Left ventricle myocardium superior (tissue), 1 donor: ENCODE measurements at regions not wholly inside any gene's neighbourhood (a gene's known extent, or its start where the extent isn't known, plus 50 kb on each side); places are given as distances from the start of the nearest gene placed in this dataset.

Experiments
- ATAC-seq: fragments of 200-7000 bp; cut with Tn5 transposase; one replicate; pipeline ENCODE4 v1.9.1; 2020; ENCODE audit warnings: mild to moderate bottlenecking, moderate library complexity
- DNase-seq: peaks from one replicate; pipeline ENCODE4 v3.0.0-alpha.2; 2020
- intact Hi-C: fragments of 100-400 bp; cut with micrococcal nuclease; formaldehyde crosslinking; loops from one replicate; pipeline ENCODE4 v1.11.0; 2022
- donor health status: DM: no; HTN: yes; CAD: no; lungs with severe emphysema.

DNA sequence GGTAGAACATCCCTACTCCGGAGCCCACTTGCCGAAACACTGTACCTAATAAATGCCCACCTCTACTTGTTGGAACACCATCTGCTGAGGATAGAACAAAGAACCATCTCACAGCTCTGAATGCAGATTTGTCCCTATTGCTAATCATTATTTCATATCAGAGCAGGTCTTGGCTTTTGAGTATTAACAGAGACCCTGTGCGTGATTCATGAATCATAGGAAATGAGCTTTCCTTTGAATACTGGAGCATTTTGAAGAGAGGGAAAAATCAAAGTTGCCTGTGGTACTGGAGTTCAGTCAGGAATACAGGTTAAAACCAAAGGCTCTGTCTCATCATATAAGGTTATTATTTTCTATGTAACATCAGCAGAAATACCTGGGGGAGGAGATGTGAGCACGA lies 1132.3 kb downstream of the XPNPEP1 start:
- intact Hi-C loops, result no loop called here
- no peak for DNase-seq
- no peak for ATAC-seq

DNA sequence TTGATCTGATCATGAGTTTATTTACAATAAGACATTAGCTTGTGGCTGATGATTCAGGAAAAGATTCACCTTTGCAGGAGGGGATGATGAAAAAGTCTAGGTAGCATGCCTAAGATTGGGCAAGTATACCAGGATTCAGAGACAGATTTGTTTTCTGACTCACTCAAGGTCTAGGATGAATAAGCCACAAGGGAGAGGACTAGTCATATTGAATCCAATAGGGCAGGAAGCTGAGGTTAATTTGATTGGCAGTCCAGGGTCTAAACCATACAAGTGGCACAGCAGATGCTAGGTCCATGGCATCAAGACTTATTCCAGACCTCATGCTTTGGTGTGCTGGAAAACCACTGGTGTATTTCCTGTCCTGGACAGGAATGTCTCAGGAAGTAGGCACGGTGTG lies 1133.4 kb downstream of the XPNPEP1 start:
- intact Hi-C loops, result no loop called here
- DNase-seq, result no peak
- no peak for ATAC-seq

- intact Hi-C loops, result no loop called here
- ATAC-seq, result no peak
- no peak for DNase-seq
These were observed 1134.0 kb downstream of the XPNPEP1 start for GRCh38 chr10:108789336-108789735.

DNA sequence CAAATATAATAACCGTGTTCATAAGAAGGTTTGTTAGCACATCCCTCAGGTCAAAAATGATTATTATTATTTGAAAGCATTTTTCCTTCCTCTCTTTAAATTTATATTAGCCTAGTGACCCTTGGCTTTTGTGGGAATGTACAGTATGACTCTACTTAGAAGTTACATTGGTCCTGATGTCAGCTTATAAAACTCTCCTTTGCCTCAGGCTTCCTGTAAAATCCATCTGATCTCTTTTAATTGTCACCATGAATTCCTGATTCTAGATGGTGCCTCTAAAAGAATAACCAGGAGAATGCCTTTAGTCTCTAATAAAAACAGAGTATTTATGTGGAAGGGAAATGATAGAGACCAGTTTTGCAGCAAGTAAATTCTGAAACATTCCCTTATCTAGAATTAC lies 1134.4 kb downstream of the XPNPEP1 start:
- intact Hi-C loops, result no loop called here
- DNase-seq, result no peak
- no peak for ATAC-seq

- no peak for ATAC-seq
- no peak for DNase-seq
These were observed 1135.4 kb downstream of the XPNPEP1 start for GRCh38 chr10:108787932-108788331.

GRCh38 chr10:108785011-108785410 lies 1138.3 kb downstream of the XPNPEP1 start:
- intact Hi-C loops, result no loop called here
- DNase-seq, result no peak
- ATAC-seq, result no peak

More at GRCh38 chr10:108787932-108788331, 1135.4 kb downstream of the XPNPEP1 start:
- intact Hi-C loops, result no loop called here

GRCh38 chr10:108784534-108784933 lies 1138.8 kb downstream of the XPNPEP1 start:
- no peak for DNase-seq
- ATAC-seq, result no peak
- intact Hi-C loops, result no loop called here

DNA sequence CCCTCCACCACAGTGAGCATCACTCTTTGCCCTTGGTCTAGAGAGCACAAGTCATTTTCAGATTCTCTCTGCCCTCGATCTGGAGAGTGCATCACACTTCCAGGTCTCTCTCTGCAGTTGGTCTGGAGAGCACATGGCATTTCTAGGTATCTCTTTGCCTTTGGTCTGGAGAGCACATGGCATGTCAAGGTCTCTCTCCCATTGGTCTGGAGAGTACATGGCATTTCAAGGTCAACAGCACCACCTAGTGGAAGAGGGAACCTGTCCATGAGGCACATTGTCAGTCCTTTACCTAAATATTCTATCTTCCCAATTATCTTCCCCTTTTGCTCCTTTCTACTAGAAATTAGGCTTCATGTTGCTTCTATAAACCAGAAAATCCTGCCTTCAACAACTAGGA lies 1139.4 kb downstream of the XPNPEP1 start:
- intact Hi-C loops, result no loop called here
- no peak for ATAC-seq
- no peak for DNase-seq

DNA sequence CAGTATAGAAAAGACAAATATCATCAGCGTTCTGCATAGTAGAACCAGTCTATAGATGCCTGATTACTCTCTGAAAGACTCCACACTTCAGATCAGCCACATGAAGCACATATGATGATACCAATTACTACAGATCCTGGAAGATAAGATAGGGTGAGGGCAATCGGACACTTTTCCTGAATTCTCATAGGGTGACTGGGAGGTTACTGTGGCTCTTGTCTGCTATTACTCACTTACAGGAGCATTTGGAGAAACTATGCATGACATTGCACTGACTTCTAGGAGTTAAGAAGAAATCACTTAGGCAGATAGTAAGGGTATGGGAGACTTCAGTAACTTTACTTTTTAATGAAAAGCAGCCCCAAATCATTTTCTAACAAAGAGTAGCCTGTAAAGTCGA lies 1140.9 kb downstream of the XPNPEP1 start:
- ATAC-seq, result no peak
- intact Hi-C loops, result no loop called here
- DNase-seq, result no peak

DNA sequence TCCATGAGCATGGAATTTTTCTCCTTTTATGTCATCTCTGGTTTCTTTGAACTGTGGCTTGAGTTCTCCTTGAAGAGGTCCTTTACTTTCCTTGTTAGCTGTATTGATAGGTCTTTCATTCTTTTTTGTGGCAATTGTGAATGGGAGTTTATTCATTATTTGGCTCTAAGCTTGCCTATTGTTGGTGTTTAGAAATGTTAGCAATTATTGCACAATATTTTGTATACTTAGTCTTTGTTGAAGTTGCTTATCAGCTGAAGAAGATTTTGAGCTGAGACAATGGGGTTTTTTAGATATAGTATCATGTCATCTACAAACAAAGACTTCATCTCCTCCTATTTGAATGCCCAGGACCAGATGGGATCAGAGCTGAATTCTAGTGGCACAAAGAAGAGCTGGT lies 1143.8 kb downstream of the XPNPEP1 start:
- DNase-seq (no peak), ATAC-seq (no peak)
- intact Hi-C loops, result no loop called here

- no peak for DNase-seq
- ATAC-seq, result no peak
- intact Hi-C loops, result no loop called here
These were observed 1147.3 kb downstream of the XPNPEP1 start for GRCh38 chr10:108775911-108776475.

DNA sequence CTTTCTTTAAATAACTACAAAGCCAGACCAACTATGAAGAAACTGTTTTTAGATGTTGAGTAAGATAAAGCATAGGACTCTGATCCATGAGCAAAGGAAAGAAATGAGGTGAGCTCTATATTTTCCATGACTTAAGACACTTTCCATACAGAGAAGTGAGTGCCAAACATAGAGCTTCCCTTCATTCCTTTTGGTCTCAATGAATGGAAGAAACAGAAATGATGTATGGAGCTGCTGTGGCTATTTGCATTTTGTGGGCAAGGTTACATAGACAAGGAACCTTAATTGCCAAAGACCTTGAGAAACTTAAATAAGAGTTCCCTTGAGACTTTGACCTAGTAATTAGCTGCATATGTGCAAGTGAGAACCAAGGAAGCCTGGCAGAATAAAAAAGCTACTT lies 1152.2 kb downstream of the XPNPEP1 start:
- DNase-seq, result no peak
- intact Hi-C loops, result no loop called here
- no peak for ATAC-seq

DNA sequence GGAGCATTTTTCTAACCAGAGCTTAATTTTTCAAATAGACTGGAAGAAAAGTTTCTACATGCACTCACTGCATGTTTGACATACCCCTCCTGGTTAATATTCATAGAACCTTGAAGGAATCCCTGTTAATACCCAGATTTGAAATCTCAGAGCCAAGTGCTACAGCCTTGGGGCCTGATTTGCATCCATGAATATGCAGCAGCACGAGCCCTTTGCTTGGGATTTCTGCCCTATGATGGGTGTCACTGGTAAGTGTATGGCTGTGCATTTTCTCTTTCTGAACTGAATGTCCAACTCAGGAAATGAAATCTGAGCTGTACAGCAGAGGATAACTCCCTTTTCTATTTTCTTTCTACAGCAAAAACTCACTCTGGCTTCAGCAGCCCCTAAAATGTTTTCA lies 1157.5 kb downstream of the XPNPEP1 start:
- intact Hi-C loops, result no loop called here
- ATAC-seq (no peak), DNase-seq (no peak)

- ATAC-seq (no peak), DNase-seq (no peak)
- intact Hi-C loops, result no loop called here
These were observed 1165.4 kb downstream of the XPNPEP1 start for GRCh38 chr10:108757946-108758345.

- no peak for DNase-seq
- intact Hi-C loops, result no loop called here
- no peak for ATAC-seq
These were observed 1167.7 kb downstream of the XPNPEP1 start for GRCh38 chr10:108755646-108756045.

DNA sequence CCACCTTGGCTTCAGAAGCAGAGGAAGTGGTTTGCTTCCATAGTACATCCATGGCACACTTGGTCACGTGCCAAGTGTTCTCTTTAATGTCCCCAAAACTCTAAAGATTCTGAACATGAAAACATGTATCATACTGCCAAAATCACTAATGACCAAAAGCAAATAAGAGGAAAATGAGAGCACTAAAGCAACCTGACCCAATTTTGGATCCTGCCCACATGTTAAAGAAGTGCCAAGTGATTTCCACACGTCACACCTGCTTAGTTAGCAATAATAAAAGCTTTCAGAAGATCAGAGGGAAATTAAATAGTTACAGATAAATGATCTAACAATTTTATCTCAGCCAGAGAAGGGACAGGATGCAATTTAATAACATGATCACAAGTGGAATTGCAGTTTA lies 1170.0 kb downstream of the XPNPEP1 start:
- no peak for ATAC-seq
- intact Hi-C loops, result no loop called here
- DNase-seq, result no peak

- DNase-seq, result no peak
- no peak for ATAC-seq
- intact Hi-C loops, result no loop called here
These were observed 1174.3 kb downstream of the XPNPEP1 start for GRCh38 chr10:108749042-108749441.

DNA sequence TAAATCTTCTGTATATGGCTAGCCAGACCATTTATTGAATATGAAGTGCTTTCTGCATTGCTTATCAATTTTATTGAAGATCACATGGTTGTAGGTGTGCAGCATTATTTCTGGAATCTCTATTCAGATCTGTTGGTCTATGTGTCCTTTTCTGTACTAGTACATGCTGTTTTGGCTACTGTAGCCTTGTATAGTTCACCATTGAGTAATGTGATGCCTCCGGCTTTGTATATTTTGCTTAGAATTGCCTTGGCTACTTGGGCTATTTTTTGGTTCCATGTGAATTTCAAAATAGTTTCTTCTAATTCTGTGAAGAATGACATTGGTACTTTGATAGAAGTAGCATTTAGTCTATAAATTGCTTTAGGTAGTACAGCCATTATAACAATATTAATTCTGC lies 1187.2 kb downstream of the XPNPEP1 start:
- intact Hi-C loops, result no loop called here
- no peak for ATAC-seq
- DNase-seq, result no peak

DNA sequence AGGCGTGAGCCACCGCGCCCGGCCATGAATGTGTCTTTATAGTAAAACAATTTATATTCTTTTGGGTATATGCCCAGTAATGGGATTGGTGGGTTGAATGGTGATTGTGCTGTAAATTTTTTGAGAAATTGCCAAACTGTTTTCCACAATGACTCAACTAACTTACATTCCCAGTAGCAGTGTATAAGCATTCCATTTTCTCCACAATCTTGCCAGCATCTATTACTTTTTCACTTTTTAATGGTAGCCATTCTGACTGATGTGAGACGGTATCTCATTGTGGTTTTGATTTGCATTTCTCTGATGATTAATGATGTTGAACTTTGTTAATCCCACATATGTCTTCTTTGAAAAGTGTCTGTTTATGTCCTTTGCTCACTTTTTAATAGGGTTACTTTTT lies 1187.9 kb downstream of the XPNPEP1 start:
- intact Hi-C loops, result no loop called here
- ATAC-seq, result no peak

DNA sequence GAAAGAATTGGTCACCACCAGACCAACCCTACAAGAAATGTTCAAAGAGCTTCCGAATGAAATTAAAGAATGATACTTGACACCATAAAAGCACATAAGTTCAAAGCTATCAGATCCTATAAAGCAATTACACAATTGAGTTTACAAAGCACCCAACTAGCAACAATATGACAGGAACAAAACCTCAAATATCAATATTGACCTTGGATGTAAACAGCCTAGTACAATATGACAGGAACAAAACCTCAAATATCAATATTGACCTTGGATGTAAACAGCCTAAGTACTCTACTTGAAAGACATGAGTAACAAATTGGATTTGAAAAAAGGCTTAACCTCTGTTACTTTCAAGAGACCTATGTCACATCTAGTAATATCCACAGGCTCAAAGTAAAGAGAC lies 1201.4 kb downstream of the XPNPEP1 start:
- DNase-seq (no peak), ATAC-seq (no peak)
- intact Hi-C loops, result no loop called here

More for the DNA sequence above, 1187.9 kb downstream of the XPNPEP1 start:
- no peak for DNase-seq

DNA sequence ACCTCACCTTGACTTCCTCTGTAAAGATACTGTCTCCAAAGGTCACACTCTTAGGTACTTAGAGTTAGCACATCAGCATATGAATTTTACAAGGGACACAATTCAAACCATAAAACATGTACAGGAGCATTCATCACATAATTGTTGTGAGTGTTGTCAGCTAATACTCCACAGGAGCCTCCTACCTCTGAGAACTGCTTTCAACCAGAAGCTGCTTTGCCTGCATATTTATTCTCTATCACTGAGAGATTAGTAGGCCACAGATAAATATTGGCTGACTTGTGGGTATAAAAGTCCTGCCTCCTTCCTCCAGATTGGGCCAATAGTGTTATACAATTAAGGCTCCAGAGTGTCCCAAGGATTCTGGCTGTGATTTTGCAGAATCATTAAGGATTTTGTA lies 1207.0 kb downstream of the XPNPEP1 start:
- ATAC-seq (no peak), DNase-seq (no peak)
- intact Hi-C loops, result no loop called here
